ENCODE measurements at regions not wholly inside any gene's neighbourhood (a gene's known extent, or its start where the extent isn't known, plus 50 kb on each side); places are given as distances from the start of the nearest gene placed in this dataset.

DNA sequence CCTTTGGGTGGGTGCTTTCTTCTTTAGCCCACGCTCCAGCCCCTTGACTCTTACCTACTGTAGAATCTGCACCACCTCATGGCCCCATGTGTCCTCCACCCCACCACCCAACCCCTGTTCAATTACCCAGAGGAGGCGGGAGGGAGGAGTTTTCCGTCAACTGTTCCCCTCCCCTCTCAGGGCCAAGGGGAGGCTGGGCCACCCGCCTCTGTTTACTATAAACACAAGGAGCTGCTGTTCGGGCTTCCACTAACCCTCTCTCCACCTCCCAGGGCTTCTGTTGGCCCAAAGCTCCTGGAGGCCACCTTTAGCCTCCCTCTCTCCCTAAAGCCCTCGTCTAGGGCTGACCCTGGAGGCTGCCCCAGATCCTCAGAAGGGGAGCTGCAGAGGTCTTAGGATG is 59.2 kb downstream of the FOXI1 start:
- Histone ChIP-seq H3K9me3 (no peaks in the 10 kb centered on the region), H3K27me3 (no peaks in the 10 kb centered on the region), H3K27ac (no peak overlapping the region), H3K36me3 (no peaks in the 10 kb centered on the region), H3K4me1 (no peaks in the 10 kb centered on the region), H3K4me3 (no peak overlapping the region)
- no peak for ATAC-seq
- WGBS, 2 donors = 79 to 82% methylated on average over 6 of the region's 6 CpGs
- TF ChIP-seq, protein P1, sequence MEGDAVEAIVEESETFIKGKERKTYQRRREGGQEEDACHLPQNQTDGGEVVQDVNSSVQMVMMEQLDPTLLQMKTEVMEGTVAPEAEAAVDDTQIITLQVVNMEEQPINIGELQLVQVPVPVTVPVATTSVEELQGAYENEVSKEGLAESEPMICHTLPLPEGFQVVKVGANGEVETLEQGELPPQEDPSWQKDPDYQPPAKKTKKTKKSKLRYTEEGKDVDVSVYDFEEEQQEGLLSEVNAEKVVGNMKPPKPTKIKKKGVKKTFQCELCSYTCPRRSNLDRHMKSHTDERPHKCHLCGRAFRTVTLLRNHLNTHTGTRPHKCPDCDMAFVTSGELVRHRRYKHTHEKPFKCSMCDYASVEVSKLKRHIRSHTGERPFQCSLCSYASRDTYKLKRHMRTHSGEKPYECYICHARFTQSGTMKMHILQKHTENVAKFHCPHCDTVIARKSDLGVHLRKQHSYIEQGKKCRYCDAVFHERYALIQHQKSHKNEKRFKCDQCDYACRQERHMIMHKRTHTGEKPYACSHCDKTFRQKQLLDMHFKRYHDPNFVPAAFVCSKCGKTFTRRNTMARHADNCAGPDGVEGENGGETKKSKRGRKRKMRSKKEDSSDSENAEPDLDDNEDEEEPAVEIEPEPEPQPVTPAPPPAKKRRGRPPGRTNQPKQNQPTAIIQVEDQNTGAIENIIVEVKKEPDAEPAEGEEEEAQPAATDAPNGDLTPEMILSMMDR (IDR thresholded peaks at IDR 0.05) = no peak
- intact Hi-C loops (cut with DNase I) = no loop called here
- DNase-seq = no peak

DNA sequence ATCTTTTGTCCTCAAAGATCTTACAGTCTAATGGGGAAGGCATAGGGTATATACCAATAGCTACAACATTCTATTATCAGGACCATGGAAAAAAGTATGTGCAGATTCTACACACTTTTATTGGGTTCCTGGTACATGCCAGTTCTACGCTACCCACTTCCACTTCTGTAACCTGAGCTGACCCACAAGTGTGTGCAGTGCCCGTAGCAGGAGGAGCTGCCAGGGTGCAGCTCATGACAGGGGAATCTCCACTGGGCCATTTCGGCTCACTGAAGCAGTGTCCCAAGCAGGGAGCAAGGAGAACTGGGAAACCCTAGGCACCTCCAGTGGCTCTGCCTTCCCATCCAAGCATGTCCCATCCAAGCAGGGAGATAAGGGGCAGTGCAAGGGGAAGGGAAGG is 60.4 kb downstream of the FOXI1 start:
- H3K4me1 ChIP-seq = no peaks in the 10 kb centered on the region
- no peak overlapping the region for H3K27ac ChIP-seq
- DNase-seq (no peak), ATAC-seq (peak in 6 of 8 donors; percentile 43 to 87 (median 64))
- TF ChIP-seq, protein P1 (IDR thresholded peaks at IDR 0.05) = no peak
- intact Hi-C loops (cut with DNase I) = no loop called here
- H3K27me3 ChIP-seq = no peaks in the 10 kb centered on the region
- no peaks in the 10 kb centered on the region for H3K9me3 ChIP-seq
- 47 to 60% methylated on average over 3 of the region's 3 CpGs for WGBS, 2 donors
- no peak overlapping the region for H3K4me3 ChIP-seq
- H3K36me3 ChIP-seq = no peaks in the 10 kb centered on the region

DNA sequence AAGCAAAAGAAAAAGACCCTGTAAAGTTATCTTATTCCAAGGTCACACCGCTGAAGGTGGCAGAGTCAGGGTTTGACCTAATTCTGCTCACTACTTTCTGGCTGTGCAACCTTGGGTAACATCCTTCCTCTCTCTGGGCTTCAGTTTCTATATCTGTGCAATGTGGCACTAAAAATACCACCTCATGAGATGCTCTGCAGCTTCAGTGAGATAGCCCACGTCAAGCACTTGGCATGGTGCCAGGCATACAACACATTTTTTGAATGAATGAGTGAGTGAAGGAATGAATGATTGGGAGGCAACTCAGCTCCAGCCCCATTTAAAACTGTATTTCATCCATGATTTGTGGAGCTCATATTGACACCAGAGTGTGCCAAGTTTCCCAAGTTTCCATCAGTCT is 62.3 kb downstream of the FOXI1 start:
- 49 to 59% methylated on average over 2 of the region's 2 CpGs for WGBS, 2 donors
- no peak overlapping the region for H3K27ac ChIP-seq
- DNase-seq (no peak), ATAC-seq (no peak)
- intact Hi-C loops (cut with DNase I) = no loop called here
- no peaks in the 10 kb centered on the region for H3K27me3 ChIP-seq
- no peaks in the 10 kb centered on the region for H3K9me3 ChIP-seq
- H3K36me3 ChIP-seq = no peaks in the 10 kb centered on the region
- H3K4me1 ChIP-seq = no peaks in the 10 kb centered on the region
- TF ChIP-seq, protein P1 (IDR thresholded peaks at IDR 0.05) = no peak
- H3K4me3 ChIP-seq = no peak overlapping the region

DNA sequence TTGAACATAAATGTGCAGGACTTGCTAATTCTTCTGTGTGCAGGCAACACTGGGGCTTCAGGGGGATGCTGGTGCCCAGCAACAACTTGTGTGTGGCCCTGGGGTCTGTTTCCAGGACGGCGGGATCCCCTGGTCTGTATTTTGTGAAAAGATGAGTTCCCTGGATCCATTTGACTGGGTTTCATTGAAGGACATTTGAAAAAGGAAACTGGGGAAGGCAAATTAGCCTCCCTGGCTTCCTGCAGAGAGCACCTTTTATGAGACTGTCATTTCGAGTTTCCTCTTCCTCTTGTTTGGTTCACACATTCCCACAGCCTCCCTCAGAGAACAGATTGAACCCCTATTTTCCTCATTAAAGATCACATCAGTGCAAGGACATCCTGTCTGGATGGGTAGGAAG is 63.1 kb downstream of the FOXI1 start:
- H3K27me3 ChIP-seq = no peaks in the 10 kb centered on the region
- DNase-seq (no peak), ATAC-seq (no peak)
- 81 to 84% methylated on average over 3 of the region's 3 CpGs for WGBS, 2 donors
- no peaks in the 10 kb centered on the region for H3K4me1 ChIP-seq
- no peak overlapping the region for H3K4me3 ChIP-seq
- no peaks in the 10 kb centered on the region for H3K9me3 ChIP-seq
- intact Hi-C loops (cut with DNase I) = no loop called here
- H3K36me3 ChIP-seq = no peaks in the 10 kb centered on the region
- H3K27ac ChIP-seq = no peak overlapping the region
- TF ChIP-seq, protein P1 (IDR thresholded peaks at IDR 0.05) = no peak

DNA sequence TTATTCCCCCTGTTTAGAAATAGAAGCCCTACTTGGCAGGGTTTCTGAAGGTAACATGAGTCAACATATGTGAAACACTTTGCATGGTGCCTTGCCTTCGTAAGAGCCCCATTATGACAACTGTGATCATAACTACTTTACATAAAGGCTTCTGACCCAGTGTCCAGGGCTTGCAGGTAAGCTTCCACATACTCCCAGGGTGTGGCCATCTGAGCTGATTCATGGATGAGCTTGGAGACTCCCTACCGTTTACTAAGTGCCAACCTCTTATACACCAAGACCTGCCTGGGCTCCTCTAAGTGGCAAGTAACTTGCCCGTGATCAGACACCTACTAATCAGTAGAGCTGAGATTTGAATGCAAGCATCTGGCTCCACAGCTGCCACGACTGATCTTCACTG is 62.8 kb upstream of the C5orf58 start:
- intact Hi-C loops (cut with DNase I) = no loop called here

More for the DNA sequence above, 62.8 kb upstream of the C5orf58 start:
- Histone ChIP-seq H3K9me3 (no peaks in the 10 kb centered on the region), H3K27ac (no peak overlapping the region), H3K36me3 (no peaks in the 10 kb centered on the region), H3K27me3 (no peaks in the 10 kb centered on the region), H3K4me1 (no peaks in the 10 kb centered on the region), H3K4me3 (no peak overlapping the region)
- 82 to 90% methylated on average over 4 of the region's 4 CpGs for WGBS, 2 donors
- ATAC-seq (no peak), DNase-seq (no peak)
- TF ChIP-seq, protein P1 (IDR thresholded peaks at IDR 0.05) = no peak

Data from heart right ventricle (tissue), 16 donors.